Activated CD8-positive, alpha-beta memory T cell treated with anti-CD3 and anti-CD28 coated beads, Interleukin-2, amount 10 ng/mL, durations not matched to agents 7 days and 5 days (primary cell): ENCODE measurements at regions not wholly inside any gene's neighbourhood (a gene's known extent, or its start where the extent isn't known, plus 50 kb on each side); places are given as distances from the start of the nearest gene placed in this dataset.

Experiments
- ATAC-seq: fragments of 150-1000 bp; cut with Tn5 transposase; one replicate; pipeline ENCODE4 v1.10.0; 2021; ENCODE audit warnings: moderate library complexity
- CTCF ChIA-PET: fragments of 350-600 bp; sonication (Branson Sonifier 250); formaldehyde crosslinking; loops from one replicate; lab custom pipeline; 2021; ENCODE audit warnings: antibody characterized with exemption; lab: Charles Lee
- DNase-seq: peaks from one replicate; pipeline ENCODE4 v3.0.0-alpha.2; 2020
- H3K27ac Mint-ChIP-seq: one replicate; pipeline ENCODE4 v1.8.0; 2021; ENCODE audit warnings: mild to moderate bottlenecking, mixed read lengths
- H3K27me3 Mint-ChIP-seq: one replicate; pipeline ENCODE4 v1.8.0; 2021; ENCODE audit warnings: mixed read lengths
- H3K36me3 Mint-ChIP-seq: one replicate; pipeline ENCODE4 v1.8.0; 2021; ENCODE audit warnings: mild to moderate bottlenecking, mixed read lengths
- H3K4me1 Mint-ChIP-seq: one replicate; pipeline ENCODE4 v1.8.0; 2021; ENCODE audit warnings: mixed read lengths
- H3K4me3 Mint-ChIP-seq: one replicate; pipeline ENCODE4 v1.8.0; 2021; ENCODE audit warnings: mild to moderate bottlenecking, moderate library complexity, mixed read lengths
- H3K9me3 Mint-ChIP-seq: one replicate; pipeline ENCODE4 v1.8.0; 2022; ENCODE audit warnings: low read depth, mixed read lengths

GRCh38 chr14:95011445-95012006 lies 145.8 kb downstream of the DICER1 start:
- ATAC-seq, result no peak
- no peaks in the 10 kb centered on the region for H3K36me3 Mint-ChIP-seq
- no peak overlapping the region for H3K27ac Mint-ChIP-seq
- no peak overlapping the region for H3K4me3 Mint-ChIP-seq
- DNase-seq, result no peak
- no peaks in the 10 kb centered on the region for H3K4me1 Mint-ChIP-seq
- peaks cover 11% of the 10 kb centered on the region for H3K27me3 Mint-ChIP-seq
- CTCF ChIA-PET, result no interaction called here
- no peaks in the 10 kb centered on the region for H3K9me3 Mint-ChIP-seq

GRCh38 chr14:95008445-95009217 lies 148.7 kb downstream of the DICER1 start:
- no peaks in the 10 kb centered on the region for H3K9me3 Mint-ChIP-seq
- ATAC-seq, result no peak
- H3K4me3 Mint-ChIP-seq, result no peak overlapping the region
- H3K4me1 Mint-ChIP-seq, result no peaks in the 10 kb centered on the region
- CTCF ChIA-PET, result no interaction called here
- no peak overlapping the region for H3K27ac Mint-ChIP-seq
- peaks cover 11% of the 10 kb centered on the region for H3K27me3 Mint-ChIP-seq
- H3K36me3 Mint-ChIP-seq, result no peaks in the 10 kb centered on the region
- DNase-seq, result no peak

GRCh38 chr14:95007921-95008320 lies 149.4 kb downstream of the DICER1 start:
- H3K4me3 Mint-ChIP-seq, result no peak overlapping the region
- H3K27ac Mint-ChIP-seq, result no peak overlapping the region
- peaks cover 11% of the 10 kb centered on the region for H3K27me3 Mint-ChIP-seq
- no peaks in the 10 kb centered on the region for H3K4me1 Mint-ChIP-seq
- H3K36me3 Mint-ChIP-seq, result no peaks in the 10 kb centered on the region
- ATAC-seq (no peak), DNase-seq (no peak)
- no peaks in the 10 kb centered on the region for H3K9me3 Mint-ChIP-seq
- CTCF ChIA-PET, result interaction anchor here (0.7 kb wide), 1 partner anchor 29 kb away, joined by 3 read pairs; no protein-coding TSS in a partner anchor

GRCh38 chr14:95006479-95006878 lies 150.8 kb downstream of the DICER1 start:
- no peak overlapping the region for H3K27ac Mint-ChIP-seq
- ATAC-seq, result no peak
- CTCF ChIA-PET, result no interaction called here
- DNase-seq, result no peak
- H3K9me3 Mint-ChIP-seq, result no peaks in the 10 kb centered on the region
- H3K27me3 Mint-ChIP-seq, result peaks cover 7% of the 10 kb centered on the region
- H3K36me3 Mint-ChIP-seq, result no peaks in the 10 kb centered on the region
- no peak overlapping the region for H3K4me3 Mint-ChIP-seq
- no peaks in the 10 kb centered on the region for H3K4me1 Mint-ChIP-seq

GRCh38 chr14:95006051-95006450 lies 151.3 kb downstream of the DICER1 start:
- CTCF ChIA-PET, result no interaction called here
- DNase-seq (no peak), ATAC-seq (no peak)
- H3K36me3 Mint-ChIP-seq, result no peaks in the 10 kb centered on the region
- H3K27me3 Mint-ChIP-seq, result peaks cover 6% of the 10 kb centered on the region
- no peak overlapping the region for H3K27ac Mint-ChIP-seq
- H3K4me3 Mint-ChIP-seq, result no peak overlapping the region
- no peaks in the 10 kb centered on the region for H3K9me3 Mint-ChIP-seq
- no peaks in the 10 kb centered on the region for H3K4me1 Mint-ChIP-seq

- H3K4me1 Mint-ChIP-seq, result no peaks in the 10 kb centered on the region
- DNase-seq (no peak), ATAC-seq (no peak)
- H3K27me3 Mint-ChIP-seq, result peaks cover 20% of the 10 kb centered on the region
- no peaks in the 10 kb centered on the region for H3K9me3 Mint-ChIP-seq
- H3K27ac Mint-ChIP-seq, result no peak overlapping the region
- CTCF ChIA-PET, result no interaction called here
- H3K36me3 Mint-ChIP-seq, result no peaks in the 10 kb centered on the region
- no peak overlapping the region for H3K4me3 Mint-ChIP-seq
Measured at GRCh38 chr14:95003099-95003960, 154.0 kb downstream of the DICER1 start.

- Mint-ChIP-seq H3K27me3 (peaks cover 32% of the 10 kb centered on the region), H3K4me1 (no peaks in the 10 kb centered on the region), H3K4me3 (no peak overlapping the region), H3K27ac (no peak overlapping the region), H3K36me3 (no peaks in the 10 kb centered on the region), H3K9me3 (no peaks in the 10 kb centered on the region)
- DNase-seq (no peak), ATAC-seq (no peak)
- CTCF ChIA-PET, result no interaction called here
Measured at GRCh38 chr14:94998685-94999084, 158.6 kb downstream of the DICER1 start.

GRCh38 chr14:94998110-94998509 lies 159.2 kb downstream of the DICER1 start:
- H3K9me3 Mint-ChIP-seq, result no peaks in the 10 kb centered on the region
- no peaks in the 10 kb centered on the region for H3K4me1 Mint-ChIP-seq
- DNase-seq, result no peak
- H3K36me3 Mint-ChIP-seq, result no peaks in the 10 kb centered on the region
- CTCF ChIA-PET, result no interaction called here
- no peak for ATAC-seq
- H3K27ac Mint-ChIP-seq, result no peak overlapping the region
- H3K4me3 Mint-ChIP-seq, result no peak overlapping the region
- H3K27me3 Mint-ChIP-seq, result peaks cover 32% of the 10 kb centered on the region

- CTCF ChIA-PET, result no interaction called here
Measured at GRCh38 chr14:94995551-94995950, 161.8 kb downstream of the DICER1 start.

GRCh38 chr14:94994245-94994644 lies 163.1 kb downstream of the DICER1 start:
- no peak for ATAC-seq
- Mint-ChIP-seq H3K27me3 (peaks cover 20% of the 10 kb centered on the region), H3K36me3 (no peaks in the 10 kb centered on the region), H3K4me3 (no peak overlapping the region), H3K27ac (no peak overlapping the region), H3K4me1 (no peaks in the 10 kb centered on the region), H3K9me3 (no peaks in the 10 kb centered on the region)
- no peak for DNase-seq
- CTCF ChIA-PET, result no interaction called here

More at GRCh38 chr14:94995551-94995950, 161.8 kb downstream of the DICER1 start:
- no peaks in the 10 kb centered on the region for H3K36me3 Mint-ChIP-seq
- H3K4me3 Mint-ChIP-seq, result no peak overlapping the region
- DNase-seq (no peak), ATAC-seq (no peak)
- H3K4me1 Mint-ChIP-seq, result no peaks in the 10 kb centered on the region
- no peak overlapping the region for H3K27ac Mint-ChIP-seq
- no peaks in the 10 kb centered on the region for H3K9me3 Mint-ChIP-seq
- H3K27me3 Mint-ChIP-seq, result peaks cover 30% of the 10 kb centered on the region

- CTCF ChIA-PET, result no interaction called here
- H3K27me3 Mint-ChIP-seq, result peaks cover 13% of the 10 kb centered on the region
- H3K36me3 Mint-ChIP-seq, result no peaks in the 10 kb centered on the region
- ATAC-seq, result no peak
- H3K27ac Mint-ChIP-seq, result no peak overlapping the region
- peaks cover 2% of the 10 kb centered on the region for H3K9me3 Mint-ChIP-seq
- DNase-seq, result no peak
- no peaks in the 10 kb centered on the region for H3K4me1 Mint-ChIP-seq
- no peak overlapping the region for H3K4me3 Mint-ChIP-seq
Measured at GRCh38 chr14:94992046-94992445, 165.3 kb downstream of the DICER1 start.

GRCh38 chr14:94989946-94990345 lies 167.4 kb downstream of the DICER1 start:
- CTCF ChIA-PET, result no interaction called here
- Mint-ChIP-seq H3K4me1 (no peaks in the 10 kb centered on the region), H3K36me3 (no peaks in the 10 kb centered on the region), H3K27me3 (peaks cover 16% of the 10 kb centered on the region), H3K4me3 (no peak overlapping the region), H3K9me3 (peaks cover 2% of the 10 kb centered on the region), H3K27ac (no peak overlapping the region)
- ATAC-seq (no peak), DNase-seq (no peak)

GRCh38 chr14:94989417-94989816 lies 167.9 kb downstream of the DICER1 start:
- H3K4me1 Mint-ChIP-seq, result no peaks in the 10 kb centered on the region
- peaks cover 2% of the 10 kb centered on the region for H3K9me3 Mint-ChIP-seq
- H3K27me3 Mint-ChIP-seq, result peaks cover 21% of the 10 kb centered on the region
- H3K27ac Mint-ChIP-seq, result no peak overlapping the region
- H3K36me3 Mint-ChIP-seq, result no peaks in the 10 kb centered on the region
- H3K4me3 Mint-ChIP-seq, result no peak overlapping the region
- CTCF ChIA-PET, result no interaction called here
- ATAC-seq (no peak), DNase-seq (no peak)
